ENCODE measurements at regions not wholly inside any gene's neighbourhood (a gene's known extent, or its start where the extent isn't known, plus 50 kb on each side); places are given as distances from the start of the nearest gene placed in this dataset.

GRCh38 chr5:100693481-100693880 is 158.3 kb downstream of the FAM174A start:
- TF ChIP-seq, protein P1, sequence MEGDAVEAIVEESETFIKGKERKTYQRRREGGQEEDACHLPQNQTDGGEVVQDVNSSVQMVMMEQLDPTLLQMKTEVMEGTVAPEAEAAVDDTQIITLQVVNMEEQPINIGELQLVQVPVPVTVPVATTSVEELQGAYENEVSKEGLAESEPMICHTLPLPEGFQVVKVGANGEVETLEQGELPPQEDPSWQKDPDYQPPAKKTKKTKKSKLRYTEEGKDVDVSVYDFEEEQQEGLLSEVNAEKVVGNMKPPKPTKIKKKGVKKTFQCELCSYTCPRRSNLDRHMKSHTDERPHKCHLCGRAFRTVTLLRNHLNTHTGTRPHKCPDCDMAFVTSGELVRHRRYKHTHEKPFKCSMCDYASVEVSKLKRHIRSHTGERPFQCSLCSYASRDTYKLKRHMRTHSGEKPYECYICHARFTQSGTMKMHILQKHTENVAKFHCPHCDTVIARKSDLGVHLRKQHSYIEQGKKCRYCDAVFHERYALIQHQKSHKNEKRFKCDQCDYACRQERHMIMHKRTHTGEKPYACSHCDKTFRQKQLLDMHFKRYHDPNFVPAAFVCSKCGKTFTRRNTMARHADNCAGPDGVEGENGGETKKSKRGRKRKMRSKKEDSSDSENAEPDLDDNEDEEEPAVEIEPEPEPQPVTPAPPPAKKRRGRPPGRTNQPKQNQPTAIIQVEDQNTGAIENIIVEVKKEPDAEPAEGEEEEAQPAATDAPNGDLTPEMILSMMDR (IDR thresholded peaks at IDR 0.05): no peak
- TF ChIP-seq POLR2A (IDR thresholded peaks at IDR 0.05): no peak

Measured in body of pancreas (tissue), 4 donors.